D721Med (cell line): ENCODE measurements at regions not wholly inside any gene's neighbourhood (a gene's known extent, or its start where the extent isn't known, plus 50 kb on each side); places are given as distances from the start of the nearest gene placed in this dataset.

ENCODE experiments used
- DNase-seq: peaks from one replicate; pipeline ENCODE4 v3.0.0; 2011; ENCODE audit warnings: low spot score; ENCODE audit not compliant: insufficient read length
- FAIRE-seq: peaks from 2 replicates; lab custom pipeline; 2011; peaks lifted over from hg19 to GRCh38; lab: Jason Lieb, UNC
- TF ChIP-seq, protein P1 (sequence below): IDR thresholded peaks from 2 replicates; pipeline ENCODE4 v1.5.1; 2012; ENCODE audit warnings: mild to moderate bottlenecking, control low read depth; ENCODE audit not compliant: insufficient read depth; ENCODE audit errors: missing control alignments

DNA sequence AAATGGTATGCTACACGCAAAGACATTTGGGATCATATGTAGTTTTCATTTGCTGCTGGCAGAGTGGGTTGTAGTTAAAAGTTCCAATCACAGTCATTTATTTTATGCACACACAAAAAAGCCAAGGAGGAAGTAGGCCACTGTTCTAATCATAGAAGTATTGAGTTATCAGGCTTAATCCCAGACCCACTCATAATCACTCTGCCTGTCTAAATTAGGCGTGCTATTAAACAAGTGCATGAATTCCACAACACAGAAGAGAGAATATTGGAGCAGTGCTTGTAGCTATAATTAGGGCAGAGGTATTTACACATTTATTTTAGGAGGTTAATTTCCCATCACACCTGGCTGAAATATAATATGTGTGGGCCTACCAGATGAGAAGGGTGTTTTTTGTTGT, 65.7 kb upstream of the FIGN start:
- DNase-seq: no peak
- FAIRE-seq: no peak

DNA sequence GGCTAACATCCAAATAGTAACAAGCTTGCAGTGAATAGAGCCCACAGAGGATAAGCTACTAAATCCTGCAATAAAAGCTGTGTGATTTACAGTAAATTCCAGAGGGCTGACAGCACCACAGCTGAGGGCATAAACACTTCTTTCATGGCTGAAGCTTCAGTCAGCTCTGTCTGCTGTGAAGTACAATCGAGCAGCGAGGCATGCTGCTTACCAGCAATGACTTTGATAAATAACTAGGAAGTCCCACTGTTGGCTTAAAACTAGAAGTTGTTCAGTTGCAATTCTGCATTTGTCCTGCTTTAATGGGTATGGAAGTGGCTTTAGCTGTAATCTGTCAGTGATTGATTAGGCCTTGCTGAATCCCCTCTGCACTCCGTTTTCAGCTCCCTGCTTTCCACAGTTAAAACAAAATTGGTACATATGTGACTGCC, 65.2 kb upstream of the FIGN start:
- TF ChIP-seq, protein P1, sequence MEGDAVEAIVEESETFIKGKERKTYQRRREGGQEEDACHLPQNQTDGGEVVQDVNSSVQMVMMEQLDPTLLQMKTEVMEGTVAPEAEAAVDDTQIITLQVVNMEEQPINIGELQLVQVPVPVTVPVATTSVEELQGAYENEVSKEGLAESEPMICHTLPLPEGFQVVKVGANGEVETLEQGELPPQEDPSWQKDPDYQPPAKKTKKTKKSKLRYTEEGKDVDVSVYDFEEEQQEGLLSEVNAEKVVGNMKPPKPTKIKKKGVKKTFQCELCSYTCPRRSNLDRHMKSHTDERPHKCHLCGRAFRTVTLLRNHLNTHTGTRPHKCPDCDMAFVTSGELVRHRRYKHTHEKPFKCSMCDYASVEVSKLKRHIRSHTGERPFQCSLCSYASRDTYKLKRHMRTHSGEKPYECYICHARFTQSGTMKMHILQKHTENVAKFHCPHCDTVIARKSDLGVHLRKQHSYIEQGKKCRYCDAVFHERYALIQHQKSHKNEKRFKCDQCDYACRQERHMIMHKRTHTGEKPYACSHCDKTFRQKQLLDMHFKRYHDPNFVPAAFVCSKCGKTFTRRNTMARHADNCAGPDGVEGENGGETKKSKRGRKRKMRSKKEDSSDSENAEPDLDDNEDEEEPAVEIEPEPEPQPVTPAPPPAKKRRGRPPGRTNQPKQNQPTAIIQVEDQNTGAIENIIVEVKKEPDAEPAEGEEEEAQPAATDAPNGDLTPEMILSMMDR: no peak
- FAIRE-seq (peak; percentile 58), DNase-seq (peak; percentile 12)

More for the DNA sequence above, 65.7 kb upstream of the FIGN start:
- TF ChIP-seq, protein P1: no peak

DNA sequence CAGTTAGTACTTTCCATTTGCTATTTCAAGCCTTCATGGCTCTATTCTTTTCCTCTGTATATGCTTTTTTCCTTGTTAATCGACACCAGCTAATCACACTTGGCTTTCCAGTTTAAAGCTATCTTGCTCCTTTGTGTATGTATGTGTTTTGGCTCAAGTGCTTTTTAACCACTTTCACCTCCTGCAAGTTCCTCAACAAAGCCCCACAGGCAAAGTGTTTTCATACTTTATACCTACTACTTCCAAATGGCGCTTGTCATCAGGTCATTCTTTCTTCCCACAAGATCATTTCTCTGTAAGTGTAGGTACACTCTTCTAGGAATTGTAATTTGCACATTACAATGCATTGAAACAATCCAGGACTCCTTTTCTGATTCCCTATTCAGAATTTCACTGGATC, 64.0 kb upstream of the FIGN start:
- FAIRE-seq (no peak), DNase-seq (no peak)
- TF ChIP-seq, protein P1: no peak

DNA sequence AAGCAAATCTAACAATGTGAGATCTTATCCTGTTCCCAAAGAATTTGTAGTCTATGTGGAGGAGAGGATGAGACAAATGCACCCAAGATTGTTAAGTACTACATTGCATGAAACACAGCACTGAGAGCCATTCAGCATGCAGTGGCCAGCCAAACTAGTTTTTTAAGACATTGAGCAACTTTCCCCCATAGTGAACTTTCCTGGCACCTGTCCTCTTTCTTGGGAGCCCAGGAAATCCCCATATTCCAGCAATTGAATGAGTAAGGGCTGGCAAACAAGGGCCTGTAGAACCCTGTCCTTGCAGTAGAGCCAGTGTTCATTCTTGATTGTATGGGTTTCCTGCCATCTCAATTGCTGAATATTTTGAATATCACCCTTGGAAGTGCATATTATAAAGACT, 58.8 kb upstream of the FIGN start:
- TF ChIP-seq, protein P1: no peak
- FAIRE-seq: no peak

More for the DNA sequence above, 58.8 kb upstream of the FIGN start:
- no peak for DNase-seq
